Mesenchymal stem cell (in vitro differentiated cells and primary cell): ENCODE measurements at regions not wholly inside any gene's neighbourhood (a gene's known extent, or its start where the extent isn't known, plus 50 kb on each side); places are given as distances from the start of the nearest gene placed in this dataset.

Experiments
- DNase-seq: peaks from one replicate; pipeline ENCODE4 v3.0.0-alpha.2; 2013
- H2AFZ ChIP-seq: one replicate; pipeline ENCODE4 v1.6.1; 2013; ENCODE audit warnings: low read depth, mild to moderate bottlenecking, control low read depth, inconsistent platforms, low read length, moderate library complexity
- H2AK5ac ChIP-seq: 2 replicates; pipeline ENCODE4 v1.6.1; 2013; ENCODE audit warnings: low read length, moderate library complexity, mild to moderate bottlenecking, inconsistent platforms; ENCODE audit not compliant: severe bottlenecking
- H2BK120ac ChIP-seq: one replicate; pipeline ENCODE4 v1.6.1; 2013; ENCODE audit warnings: low read depth, mild to moderate bottlenecking, inconsistent platforms, low read length, moderate library complexity
- H2BK12ac ChIP-seq, 2 experiments: one replicate each; pipeline ENCODE4 v1.6.1; 2013; ENCODE audit warnings: inconsistent platforms in 2 of 2, low read length in 2 of 2, mild to moderate bottlenecking in 2 of 2, moderate library complexity in 2 of 2, control low read depth in 1 of 2
- H2BK15ac ChIP-seq: one replicate; pipeline ENCODE4 v1.6.1; 2013; ENCODE audit warnings: mild to moderate bottlenecking, low read depth, inconsistent platforms; ENCODE audit not compliant: poor library complexity, severe bottlenecking
- H2BK5ac ChIP-seq: 2 replicates; pipeline ENCODE4 v1.6.1; 2013; ENCODE audit warnings: low read depth, mild to moderate bottlenecking, low read length, control low read depth, inconsistent platforms; ENCODE audit not compliant: poor library complexity, severe bottlenecking
- H3K14ac ChIP-seq, 2 experiments: one replicate each; pipeline ENCODE4 v1.6.1; 2013; ENCODE audit warnings: inconsistent platforms in 2 of 2, low read length in 2 of 2, control low read depth in 1 of 2, mild to moderate bottlenecking in 1 of 2, moderate library complexity in 1 of 2
- H3K18ac ChIP-seq, 2 experiments: one replicate each; pipeline ENCODE4 v1.6.1; 2013; ENCODE audit warnings: inconsistent platforms in 2 of 2, low read length in 2 of 2, control low read depth in 1 of 2, low read depth in 1 of 2, mild to moderate bottlenecking in 1 of 2
- H3K23ac ChIP-seq, 2 experiments: one replicate each; pipeline ENCODE4 v1.6.1; 2013; ENCODE audit warnings: inconsistent platforms in 2 of 2, low read length in 2 of 2, mild to moderate bottlenecking in 2 of 2, moderate library complexity in 2 of 2, control low read depth in 1 of 2
- H3K27ac ChIP-seq: 2 replicates; pipeline ENCODE4 v1.5.1; 2013; ENCODE audit warnings: mild to moderate bottlenecking, moderate library complexity, low read length, control low read depth, inconsistent platforms; ENCODE audit not compliant: poor library complexity, severe bottlenecking
- H3K27me3 ChIP-seq, 2 experiments: 2 replicates each; pipeline versions ENCODE4 v1.6.1 to v1.7.0; 2013; ENCODE audit warnings: low read length in 2 of 2, mild to moderate bottlenecking in 2 of 2, moderate library complexity in 2 of 2, control low read depth in 1 of 2, inconsistent platforms in 1 of 2; ENCODE audit not compliant: control insufficient read depth in 1 of 2, insufficient read depth in 1 of 2
- H3K36me3 ChIP-seq, 2 experiments: 2 replicates each; pipeline versions ENCODE4 v1.6.1 to v1.7.0; 2013; ENCODE audit warnings: low read length in 2 of 2, control low read depth in 1 of 2, inconsistent platforms in 1 of 2, low read depth in 1 of 2, mild to moderate bottlenecking in 1 of 2; ENCODE audit not compliant: insufficient read depth in 2 of 2, control insufficient read depth in 1 of 2
- H3K4ac ChIP-seq, 2 experiments: one replicate each; pipeline ENCODE4 v1.6.1; 2013; ENCODE audit warnings: inconsistent platforms in 2 of 2, low read length in 2 of 2, mild to moderate bottlenecking in 2 of 2, moderate library complexity in 2 of 2, control low read depth in 1 of 2, low read depth in 1 of 2
- H3K4me1 ChIP-seq: 2 replicates; pipeline ENCODE4 v1.6.1; 2013; ENCODE audit warnings: low read depth, low read length, control low read depth; ENCODE audit not compliant: control insufficient read depth, insufficient read depth
- H3K4me2 ChIP-seq: 2 replicates; pipeline ENCODE4 v1.6.1; 2013; ENCODE audit warnings: low read length, mild to moderate bottlenecking, inconsistent platforms; ENCODE audit not compliant: poor library complexity, severe bottlenecking
- H3K4me3 ChIP-seq, 2 experiments: 2 replicates each; pipeline versions ENCODE4 v1.5.1 to v1.7.0; 2013; ENCODE audit warnings: low read length in 2 of 2, mild to moderate bottlenecking in 2 of 2, control low read depth in 1 of 2, low read depth in 1 of 2; ENCODE audit not compliant: insufficient read depth in 1 of 2
- H3K79me1 ChIP-seq: replicated peaks from 2 replicates; pipeline ENCODE4 v1.6.1; 2013; ENCODE audit warnings: mild to moderate bottlenecking, control low read depth, low read length, inconsistent platforms; ENCODE audit not compliant: poor library complexity, severe bottlenecking
- H3K9ac ChIP-seq: 2 replicates; pipeline ENCODE4 v1.7.0; 2013; ENCODE audit warnings: mild to moderate bottlenecking, low read length, moderate library complexity
- H3K9me3 ChIP-seq: 2 replicates; pipeline ENCODE4 v1.7.0; 2013; ENCODE audit warnings: mild to moderate bottlenecking, low read length; ENCODE audit not compliant: control insufficient read depth
- H4K8ac ChIP-seq: one replicate; pipeline ENCODE4 v1.6.1; 2013; ENCODE audit warnings: inconsistent platforms, mild to moderate bottlenecking, low read length, moderate library complexity
- H4K91ac ChIP-seq: one replicate; pipeline ENCODE4 v1.6.1; 2013; ENCODE audit warnings: mild to moderate bottlenecking, low read length, inconsistent platforms
- WGBS: methylation state at CpG from one replicate; pipeline ENCODE4 v1.1.7; 2013; ENCODE audit warnings: mixed read lengths; 5-methylcytosine and 5-hydroxymethylcytosine counted together

GRCh38 chr3:18837137-18837755 lies 311.1 kb upstream of the KCNH8 start:
- Histone ChIP-seq H3K18ac (no peak overlapping the region), H2BK120ac (no peak overlapping the region), H3K36me3 (no peaks in the 10 kb centered on the region), H3K9me3 (no peaks in the 10 kb centered on the region), H4K91ac (no peak overlapping the region), H2AFZ (no peak overlapping the region), H3K4me2 (no peak overlapping the region), H3K4me1 (no peaks in the 10 kb centered on the region), H3K27me3 (no peaks in the 10 kb centered on the region), H4K8ac (no peak overlapping the region), H2BK5ac (no peak overlapping the region), H3K4ac (no peak overlapping the region), H3K9ac (no peak overlapping the region), H3K14ac (no peak overlapping the region), H2BK15ac (no peak overlapping the region), H3K23ac (no peak overlapping the region), H3K27ac (no peak overlapping the region), H3K4me3 (no peak overlapping the region), H2BK12ac (no peak overlapping the region), H3K79me1 (no peaks in the 10 kb centered on the region), H2AK5ac (no peak overlapping the region)
- DNase-seq, result no peak
- WGBS, result 73% methylated on average over 3 of the region's 3 CpGs

GRCh38 chr3:18835021-18835420 lies 313.3 kb upstream of the KCNH8 start:
- no peak overlapping the region for H2BK5ac ChIP-seq
- H3K9ac ChIP-seq, result no peak overlapping the region
- no peak overlapping the region for H3K23ac ChIP-seq
- no peaks in the 10 kb centered on the region for H3K79me1 ChIP-seq
- no peak for DNase-seq
- H3K18ac ChIP-seq, result no peak overlapping the region
- H4K91ac ChIP-seq, result no peak overlapping the region
- no peaks in the 10 kb centered on the region for H3K36me3 ChIP-seq
- 89% methylated on average over 4 of the region's 4 CpGs for WGBS
- H3K27me3 ChIP-seq, result no peaks in the 10 kb centered on the region
- no peak overlapping the region for H3K4me2 ChIP-seq
- no peak overlapping the region for H2BK12ac ChIP-seq
- H3K4me3 ChIP-seq, result no peak overlapping the region
- H3K4me1 ChIP-seq, result no peaks in the 10 kb centered on the region
- no peak overlapping the region for H2BK120ac ChIP-seq
- no peak overlapping the region for H3K14ac ChIP-seq
- no peak overlapping the region for H2AFZ ChIP-seq
- H2AK5ac ChIP-seq, result no peak overlapping the region
- no peak overlapping the region for H2BK15ac ChIP-seq
- H3K9me3 ChIP-seq, result no peaks in the 10 kb centered on the region
- H4K8ac ChIP-seq, result no peak overlapping the region
- H3K27ac ChIP-seq, result no peak overlapping the region
- no peak overlapping the region for H3K4ac ChIP-seq

GRCh38 chr3:18830087-18830486 lies 318.2 kb upstream of the KCNH8 start:
- WGBS, result 50% methylated on average over 2 of the region's 5 CpGs
- H3K4me1 ChIP-seq, result no peaks in the 10 kb centered on the region
- H2BK5ac ChIP-seq, result no peak overlapping the region
- no peak for DNase-seq
- no peaks in the 10 kb centered on the region for H3K36me3 ChIP-seq
- no peaks in the 10 kb centered on the region for H3K9me3 ChIP-seq
- H2AK5ac ChIP-seq, result no peak overlapping the region
- H3K27ac ChIP-seq, result no peak overlapping the region
- H3K79me1 ChIP-seq, result no peaks in the 10 kb centered on the region
- no peak overlapping the region for H4K8ac ChIP-seq
- H3K4me2 ChIP-seq, result no peak overlapping the region
- H4K91ac ChIP-seq, result no peak overlapping the region
- H3K14ac ChIP-seq, result no peak overlapping the region
- no peak overlapping the region for H2BK120ac ChIP-seq
- no peak overlapping the region for H2AFZ ChIP-seq
- H3K4ac ChIP-seq, result no peak overlapping the region
- no peaks in the 10 kb centered on the region for H3K27me3 ChIP-seq
- H3K4me3 ChIP-seq, result no peak overlapping the region
- H3K23ac ChIP-seq, result no peak overlapping the region
- no peak overlapping the region for H2BK12ac ChIP-seq
- no peak overlapping the region for H2BK15ac ChIP-seq
- H3K9ac ChIP-seq, result no peak overlapping the region
- H3K18ac ChIP-seq, result no peak overlapping the region

- Histone ChIP-seq H3K36me3 (no peaks in the 10 kb centered on the region), H4K8ac (no peak overlapping the region), H3K14ac (no peak overlapping the region), H3K4me3 (no peak overlapping the region), H3K4me1 (no peaks in the 10 kb centered on the region), H3K4ac (no peak overlapping the region), H3K9me3 (no peaks in the 10 kb centered on the region), H2BK120ac (no peak overlapping the region), H3K79me1 (no peaks in the 10 kb centered on the region), H3K4me2 (no peak overlapping the region), H3K27ac (no peak overlapping the region), H3K18ac (no peak overlapping the region), H3K27me3 (no peaks in the 10 kb centered on the region), H2AK5ac (no peak overlapping the region), H2BK15ac (no peak overlapping the region), H2BK5ac (no peak overlapping the region), H3K9ac (no peak overlapping the region), H2BK12ac (no peak overlapping the region), H2AFZ (no peak overlapping the region), H4K91ac (no peak overlapping the region), H3K23ac (no peak overlapping the region)
- no peak for DNase-seq
- WGBS, result no CpG with 5 or more reads among the region's 2 CpGs
Measured at GRCh38 chr3:18828637-18829036, 319.7 kb upstream of the KCNH8 start.
